Neural progenitor cell (in vitro differentiated cells): ENCODE measurements at regions not wholly inside any gene's neighbourhood (a gene's known extent, or its start where the extent isn't known, plus 50 kb on each side); places are given as distances from the start of the nearest gene placed in this dataset.

Experiments used
- DNase-seq: peaks from one replicate; pipeline ENCODE4 v3.0.0-alpha.2; 2016; ENCODE audit warnings: low spot score
- H2AFZ ChIP-seq: fragments of 200-600 bp; sonication (generic); replicated peaks from 2 replicates; pipeline ENCODE4 v1.6.1; 2016; ENCODE audit warnings: antibody characterized with exemption
- H3F3A ChIP-seq: fragments of 200-600 bp; sonication (generic); 2 replicates; pipeline ENCODE4 v1.6.1; 2016; ENCODE audit warnings: antibody characterized with exemption, low read depth
- H3K27ac ChIP-seq: fragments of 200-600 bp; sonication (generic); 2 replicates; pipeline ENCODE4 v1.5.1; 2016; ENCODE audit warnings: mild to moderate bottlenecking
- H3K27me3 ChIP-seq: fragments of 200-600 bp; sonication (generic); 2 replicates; pipeline ENCODE4 v1.6.1; 2016; ENCODE audit warnings: mild to moderate bottlenecking, moderate library complexity
- H3K36me3 ChIP-seq: fragments of 200-600 bp; sonication (generic); 2 replicates; pipeline ENCODE4 v1.5.1; 2016
- H3K4me1 ChIP-seq: fragments of 200-600 bp; sonication (generic); 2 replicates; pipeline ENCODE4 v1.6.1; 2016; ENCODE audit warnings: mixed run types
- H3K4me2 ChIP-seq: fragments of 200-600 bp; sonication (generic); 2 replicates; pipeline ENCODE4 v1.6.1; 2016
- H3K4me3 ChIP-seq: fragments of 200-600 bp; sonication (generic); 2 replicates; pipeline ENCODE4 v1.5.1; 2016
- H3K79me2 ChIP-seq: fragments of 200-600 bp; sonication (generic); 2 replicates; pipeline ENCODE4 v1.6.1; 2016; ENCODE audit warnings: low read depth
- H3K9ac ChIP-seq: fragments of 200-600 bp; sonication (generic); 2 replicates; pipeline ENCODE4 v1.6.1; 2016
- H3K9me3 ChIP-seq: fragments of 200-600 bp; sonication (generic); 2 replicates; pipeline ENCODE4 v1.5.1; 2016; ENCODE audit warnings: low read depth
- H4K20me1 ChIP-seq: fragments of 200-600 bp; sonication (generic); 2 replicates; pipeline ENCODE4 v1.6.1; 2016; ENCODE audit warnings: low read depth
- H3K27ac Mint-ChIP-seq: 3 replicates; pipeline ENCODE4 v1.8.0; 2021; ENCODE audit warnings: mixed read lengths
- H3K27me3 Mint-ChIP-seq: 2 replicates; pipeline ENCODE4 v1.8.0; 2022; ENCODE audit warnings: low read depth, mild to moderate bottlenecking, inconsistent platforms, moderate library complexity, mixed read lengths; ENCODE audit not compliant: insufficient read depth
- H3K36me3 Mint-ChIP-seq: 3 replicates; pipeline ENCODE4 v1.8.0; 2021; ENCODE audit warnings: mixed read lengths
- H3K4me1 Mint-ChIP-seq: 3 replicates; pipeline ENCODE4 v1.8.0; 2021; ENCODE audit warnings: mixed read lengths
- H3K4me3 Mint-ChIP-seq: 3 replicates; pipeline ENCODE4 v1.8.0; 2021; ENCODE audit warnings: mild to moderate bottlenecking, moderate library complexity, mixed read lengths
- H3K9me3 Mint-ChIP-seq: 3 replicates; pipeline ENCODE4 v1.8.0; 2020; ENCODE audit warnings: mixed read lengths
- EZH2 ChIP-seq: fragments of 200-600 bp; sonication (generic); IDR thresholded peaks from 2 replicates; pipeline ENCODE4 v1.6.1; 2017; ENCODE audit warnings: antibody characterized with exemption, mild to moderate bottlenecking, moderate library complexity
- EZH2phosphoT487 ChIP-seq: fragments of 200-600 bp; sonication (generic); IDR thresholded peaks from 2 replicates; pipeline ENCODE4 v1.6.1; 2017; ENCODE audit warnings: antibody characterized with exemption
- TF ChIP-seq, protein P1 (sequence below): fragments of 200-600 bp; sonication (generic); IDR thresholded peaks from 2 replicates; pipeline ENCODE4 v1.5.1; 2017; ENCODE audit warnings: antibody characterized with exemption, mild to moderate bottlenecking

- no peaks in the 10 kb centered on the region for H3F3A ChIP-seq
- H3K27ac ChIP-seq, result no peak overlapping the region
- no peak overlapping the region for H3K4me3 ChIP-seq
- no peak for DNase-seq
- Mint-ChIP-seq H3K4me3 (no peak overlapping the region), H3K27ac (no peak overlapping the region), H3K27me3 (peaks cover 3% of the 10 kb centered on the region), H3K9me3 (peaks cover 14% of the 10 kb centered on the region), H3K36me3 (no peaks in the 10 kb centered on the region), H3K4me1 (peaks cover 16% of the 10 kb centered on the region)
- H3K79me2 ChIP-seq, result no peaks in the 10 kb centered on the region
- no peak overlapping the region for H2AFZ ChIP-seq
- H4K20me1 ChIP-seq, result no peaks in the 10 kb centered on the region
- H3K9me3 ChIP-seq, result no peaks in the 10 kb centered on the region
- no peak overlapping the region for H3K4me2 ChIP-seq
- no peak overlapping the region for H3K9ac ChIP-seq
- no peaks in the 10 kb centered on the region for H3K36me3 ChIP-seq
- H3K27me3 ChIP-seq, result no peaks in the 10 kb centered on the region
- peaks cover 15% of the 10 kb centered on the region for H3K4me1 ChIP-seq
- TF ChIP-seq EZH2 (no peak), EZH2phosphoT487 (no peak)
- TF ChIP-seq, protein P1, sequence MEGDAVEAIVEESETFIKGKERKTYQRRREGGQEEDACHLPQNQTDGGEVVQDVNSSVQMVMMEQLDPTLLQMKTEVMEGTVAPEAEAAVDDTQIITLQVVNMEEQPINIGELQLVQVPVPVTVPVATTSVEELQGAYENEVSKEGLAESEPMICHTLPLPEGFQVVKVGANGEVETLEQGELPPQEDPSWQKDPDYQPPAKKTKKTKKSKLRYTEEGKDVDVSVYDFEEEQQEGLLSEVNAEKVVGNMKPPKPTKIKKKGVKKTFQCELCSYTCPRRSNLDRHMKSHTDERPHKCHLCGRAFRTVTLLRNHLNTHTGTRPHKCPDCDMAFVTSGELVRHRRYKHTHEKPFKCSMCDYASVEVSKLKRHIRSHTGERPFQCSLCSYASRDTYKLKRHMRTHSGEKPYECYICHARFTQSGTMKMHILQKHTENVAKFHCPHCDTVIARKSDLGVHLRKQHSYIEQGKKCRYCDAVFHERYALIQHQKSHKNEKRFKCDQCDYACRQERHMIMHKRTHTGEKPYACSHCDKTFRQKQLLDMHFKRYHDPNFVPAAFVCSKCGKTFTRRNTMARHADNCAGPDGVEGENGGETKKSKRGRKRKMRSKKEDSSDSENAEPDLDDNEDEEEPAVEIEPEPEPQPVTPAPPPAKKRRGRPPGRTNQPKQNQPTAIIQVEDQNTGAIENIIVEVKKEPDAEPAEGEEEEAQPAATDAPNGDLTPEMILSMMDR, result no peak
Measured at GRCh38 chr3:89038869-89039268, 68.6 kb upstream of the EPHA3 start.

- Histone ChIP-seq H2AFZ (peak overlapping the region; percentile 54), H3K9me3 (no peaks in the 10 kb centered on the region), H3K4me2 (no peak overlapping the region), H3K79me2 (no peaks in the 10 kb centered on the region), H3K36me3 (no peaks in the 10 kb centered on the region), H3K4me1 (peaks cover 15% of the 10 kb centered on the region), H3K9ac (no peak overlapping the region), H3F3A (no peaks in the 10 kb centered on the region), H3K27ac (no peak overlapping the region), H3K4me3 (no peak overlapping the region), H3K27me3 (no peaks in the 10 kb centered on the region), H4K20me1 (no peaks in the 10 kb centered on the region)
- peak; percentile 16 for DNase-seq
- H3K36me3 Mint-ChIP-seq, result no peaks in the 10 kb centered on the region
- H3K4me1 Mint-ChIP-seq, result peaks cover 43% of the 10 kb centered on the region
- H3K27ac Mint-ChIP-seq, result peak overlapping the region; percentile 7
- no peak overlapping the region for H3K4me3 Mint-ChIP-seq
- peaks cover 5% of the 10 kb centered on the region for H3K9me3 Mint-ChIP-seq
- TF ChIP-seq, protein P1, result no peak
- TF ChIP-seq EZH2 (no peak), EZH2phosphoT487 (no peak)
- H3K27me3 Mint-ChIP-seq, result no peaks in the 10 kb centered on the region
Measured at GRCh38 chr3:89042236-89042835, 65.1 kb upstream of the EPHA3 start.

- no peak for DNase-seq
- Histone ChIP-seq H3K4me3 (no peak overlapping the region), H3K4me2 (no peak overlapping the region), H3K27ac (no peak overlapping the region), H3K27me3 (no peaks in the 10 kb centered on the region), H3K36me3 (no peaks in the 10 kb centered on the region), H3K4me1 (peaks cover 15% of the 10 kb centered on the region), H3F3A (no peaks in the 10 kb centered on the region), H2AFZ (peak overlapping the region; percentile 74), H4K20me1 (no peaks in the 10 kb centered on the region), H3K9ac (no peak overlapping the region), H3K9me3 (no peaks in the 10 kb centered on the region), H3K79me2 (no peaks in the 10 kb centered on the region)
- H3K27me3 Mint-ChIP-seq, result no peaks in the 10 kb centered on the region
- no peak overlapping the region for H3K4me3 Mint-ChIP-seq
- peaks cover 43% of the 10 kb centered on the region for H3K4me1 Mint-ChIP-seq
- H3K9me3 Mint-ChIP-seq, result peaks cover 7% of the 10 kb centered on the region
- H3K36me3 Mint-ChIP-seq, result no peaks in the 10 kb centered on the region
- H3K27ac Mint-ChIP-seq, result no peak overlapping the region
- TF ChIP-seq EZH2phosphoT487, result no peak
- TF ChIP-seq, protein P1, result no peak
- TF ChIP-seq EZH2, result no peak
Measured at GRCh38 chr3:89043406-89043932, 64.0 kb upstream of the EPHA3 start.
